HuH-7 (cell line): ENCODE measurements at regions not wholly inside any gene's neighbourhood (a gene's known extent, or its start where the extent isn't known, plus 50 kb on each side); places are given as distances from the start of the nearest gene placed in this dataset.

Experiments
- DNase-seq: peaks from one replicate; pipeline ENCODE4 v3.0.0; 2011; ENCODE audit warnings: low spot score

GRCh38 chr2:129903586-129904425 is 75.7 kb upstream of the RAB6C start:
- DNase-seq: peak; percentile 25

DNA sequence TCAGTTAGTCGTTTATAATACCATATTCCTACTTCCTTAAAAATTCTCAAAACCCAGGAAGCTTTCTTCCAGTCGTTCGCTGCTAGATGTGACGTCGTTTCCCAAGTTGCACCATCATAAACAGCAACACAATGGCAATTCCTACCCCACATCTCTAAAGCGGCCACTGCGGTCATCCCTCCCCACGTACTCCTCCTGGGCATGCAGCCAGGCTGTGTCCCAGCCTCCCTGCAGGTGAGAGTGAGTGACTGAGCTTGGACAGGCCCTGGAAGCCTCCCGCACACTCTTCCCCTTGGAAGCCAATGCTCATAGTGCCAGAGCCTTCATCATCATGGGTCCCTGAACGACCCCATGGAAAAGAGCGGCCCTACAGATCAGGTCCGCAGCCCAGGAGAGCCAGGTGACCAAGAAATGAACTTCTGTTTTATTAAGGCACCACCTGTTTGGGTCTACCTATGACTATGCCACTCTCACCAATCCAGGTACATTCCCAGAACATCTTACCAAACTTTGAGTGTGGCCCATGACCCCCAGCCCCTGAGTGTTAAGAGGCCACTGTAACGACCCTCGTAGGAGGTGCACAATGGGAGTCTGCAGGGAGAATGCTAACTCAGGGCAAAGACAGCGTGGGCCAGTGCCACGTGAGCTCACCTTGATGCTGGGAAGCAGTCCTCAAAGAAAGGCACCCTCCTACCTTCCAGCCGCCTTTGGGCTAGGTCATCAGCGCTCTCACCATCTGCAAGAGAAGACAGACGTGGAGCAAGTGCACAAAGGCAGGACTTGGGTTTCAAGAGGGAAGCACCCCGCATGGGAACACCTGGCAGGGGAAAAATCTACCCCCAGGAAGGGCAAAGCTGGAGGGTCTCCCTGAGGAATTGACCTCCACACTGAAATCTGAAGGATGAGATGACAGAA is 74.7 kb upstream of the RAB6C start:
- DNase-seq: no peak

- DNase-seq: no peak
Measured at GRCh38 chr2:129905664-129906081, 73.8 kb upstream of the RAB6C start.

DNA sequence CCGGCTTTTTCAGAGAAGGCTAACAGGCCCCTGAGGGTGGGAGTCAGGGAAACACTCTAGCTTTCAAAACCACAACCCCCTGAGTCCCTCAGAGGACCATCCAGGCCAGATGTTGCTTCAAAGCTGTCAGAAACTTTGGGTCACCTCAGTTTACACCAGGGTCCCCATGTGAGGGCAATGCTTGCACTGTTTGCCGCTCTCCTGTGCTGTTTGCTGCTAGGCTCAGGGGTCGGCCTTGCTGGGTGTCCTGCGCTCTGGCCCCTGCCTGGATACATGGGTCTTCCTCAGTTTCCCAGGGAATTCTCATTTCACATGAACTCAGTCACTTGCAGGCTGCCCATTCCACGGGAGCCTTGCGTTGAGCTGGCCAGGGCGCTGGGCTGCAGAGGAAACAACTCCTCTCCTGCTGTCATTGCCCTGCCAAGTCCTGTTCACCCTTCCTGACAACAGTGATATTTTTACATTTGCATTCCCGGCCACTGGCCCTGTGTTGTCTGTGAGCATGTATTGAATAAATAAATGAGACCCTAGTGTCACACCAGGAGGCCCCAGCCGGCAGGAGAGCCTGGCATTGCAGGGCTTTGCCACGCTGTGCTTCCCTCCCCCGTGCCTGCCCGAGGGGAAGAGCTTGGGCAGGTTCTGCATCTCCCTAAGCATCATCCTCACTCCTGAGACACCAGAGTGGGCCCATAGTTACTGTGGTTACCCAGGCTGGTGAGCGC is 73.2 kb upstream of the RAB6C start:
- DNase-seq: no peak

GRCh38 chr2:129906861-129907235 is 72.6 kb upstream of the RAB6C start:
- no peak for DNase-seq

DNA sequence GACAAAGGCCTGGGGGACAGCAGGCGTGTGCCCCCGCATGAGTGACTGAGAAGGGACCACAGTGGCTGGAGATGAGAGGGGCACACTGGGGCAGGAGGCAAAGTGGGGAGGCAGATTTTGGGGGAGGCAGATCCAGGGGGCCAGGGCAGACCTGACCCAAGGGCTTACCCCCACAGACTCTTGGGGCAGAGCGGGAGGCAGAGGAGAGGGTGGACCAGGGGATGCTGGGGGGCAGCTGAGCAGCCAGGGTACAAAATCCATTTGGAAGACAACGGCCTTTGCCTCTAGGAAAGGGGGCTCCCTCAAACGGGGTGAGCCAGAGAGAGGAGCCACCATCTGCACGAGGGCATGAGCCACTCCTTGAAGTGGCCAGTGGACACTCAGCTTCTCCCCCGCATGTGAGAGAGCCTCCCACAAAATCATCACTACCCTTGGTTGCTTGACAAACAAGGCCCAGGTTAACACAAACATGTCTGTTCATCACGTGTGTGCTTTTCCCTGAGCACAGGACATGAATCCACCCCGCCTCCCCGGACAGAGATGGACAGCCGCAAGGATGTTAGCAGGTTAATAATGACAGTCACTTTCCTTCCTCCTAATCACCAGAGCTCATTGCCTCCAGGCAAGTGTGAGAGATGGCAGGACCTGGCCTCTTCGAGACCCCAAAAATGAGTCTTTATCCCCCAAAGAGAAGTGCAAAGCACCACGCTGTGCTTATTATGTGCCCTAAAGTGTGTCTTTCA is 72.0 kb upstream of the RAB6C start:
- no peak for DNase-seq

GRCh38 chr2:129908721-129909373 is 70.6 kb upstream of the RAB6C start:
- DNase-seq: no peak

- DNase-seq: no peak
Measured at GRCh38 chr2:129909651-129910418, 69.6 kb upstream of the RAB6C start.

DNA sequence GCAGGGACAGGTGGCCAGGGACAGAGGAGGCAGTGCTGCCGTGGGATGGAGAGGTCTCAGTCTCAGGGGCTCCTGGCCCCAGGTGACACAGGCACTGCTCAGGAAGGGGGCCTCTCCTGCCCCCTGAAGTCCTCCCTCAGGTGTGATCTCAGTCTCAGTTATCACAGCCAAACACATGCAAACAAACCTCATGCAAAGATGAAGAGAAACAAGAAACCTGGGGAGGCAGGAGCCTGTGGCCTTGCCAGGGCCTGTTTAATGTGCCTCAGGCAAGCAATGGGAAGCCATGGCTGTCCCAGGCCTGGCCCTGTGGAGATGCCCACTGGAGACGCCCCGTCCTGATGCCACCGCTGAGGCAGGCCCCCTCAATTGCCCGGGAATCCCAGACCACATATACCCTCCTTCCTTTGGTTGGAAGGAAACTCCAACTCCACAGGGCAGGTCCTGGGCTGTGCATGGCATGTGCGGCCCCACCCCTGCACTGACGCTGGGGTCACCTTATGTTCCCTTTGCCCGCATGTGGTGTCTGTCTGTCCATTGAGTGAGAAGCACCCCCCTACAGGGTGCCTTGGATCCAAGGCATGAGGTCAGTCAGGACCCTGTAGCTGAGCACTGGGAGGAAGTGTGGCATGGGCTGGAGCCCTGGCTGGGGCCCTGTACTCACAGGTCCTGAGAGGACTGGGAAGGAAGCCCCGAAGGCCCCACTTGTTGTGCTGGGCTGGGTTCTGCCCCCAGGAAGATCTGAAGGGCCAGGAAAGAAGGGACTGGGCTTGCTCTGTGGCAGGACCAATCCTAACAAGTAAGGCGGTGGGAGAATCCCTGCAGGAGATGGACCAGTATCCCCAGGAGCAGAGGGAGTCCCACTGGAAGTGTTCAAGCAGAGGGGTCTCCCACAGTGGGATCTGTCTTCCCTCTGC is 68.8 kb upstream of the RAB6C start:
- DNase-seq: no peak

GRCh38 chr2:129911363-129912065 is 68.0 kb upstream of the RAB6C start:
- no peak for DNase-seq

DNA sequence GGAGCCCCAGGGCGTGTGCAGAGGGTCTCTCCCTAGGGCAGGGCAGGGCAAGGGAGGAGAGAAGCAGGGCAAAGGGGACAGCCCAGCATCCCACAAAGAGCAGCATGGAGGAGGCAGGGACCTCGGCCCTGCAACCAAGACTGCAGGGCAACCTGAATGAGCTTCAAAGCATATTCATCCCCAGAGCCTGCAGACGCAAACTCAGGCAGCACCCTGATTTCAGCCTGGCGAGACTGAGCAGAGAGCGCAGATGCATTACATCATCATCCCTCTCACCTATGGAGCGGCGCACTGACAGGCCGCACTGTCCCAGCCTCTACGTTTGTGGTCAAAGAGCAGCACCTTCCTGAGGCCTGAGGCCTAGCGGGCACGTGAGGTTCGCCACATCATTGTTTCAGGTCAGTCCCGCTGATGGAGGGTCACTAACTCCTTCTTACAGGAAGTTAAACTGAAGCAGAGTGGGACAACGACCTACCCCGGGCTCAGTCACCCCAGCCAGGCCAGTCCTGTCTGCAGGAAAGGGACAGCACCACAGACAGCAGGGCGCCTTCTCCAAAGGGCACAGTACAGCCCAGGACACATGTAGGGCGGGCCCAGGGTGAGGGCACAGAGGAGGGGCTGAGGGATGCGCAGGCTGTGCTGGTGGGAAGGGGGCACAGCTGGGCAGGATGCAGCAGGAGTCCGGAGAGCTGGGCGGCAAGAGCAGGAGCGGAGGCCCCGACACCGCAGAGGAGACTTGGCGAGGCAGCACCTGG is 67.2 kb upstream of the RAB6C start:
- no peak for DNase-seq

DNA sequence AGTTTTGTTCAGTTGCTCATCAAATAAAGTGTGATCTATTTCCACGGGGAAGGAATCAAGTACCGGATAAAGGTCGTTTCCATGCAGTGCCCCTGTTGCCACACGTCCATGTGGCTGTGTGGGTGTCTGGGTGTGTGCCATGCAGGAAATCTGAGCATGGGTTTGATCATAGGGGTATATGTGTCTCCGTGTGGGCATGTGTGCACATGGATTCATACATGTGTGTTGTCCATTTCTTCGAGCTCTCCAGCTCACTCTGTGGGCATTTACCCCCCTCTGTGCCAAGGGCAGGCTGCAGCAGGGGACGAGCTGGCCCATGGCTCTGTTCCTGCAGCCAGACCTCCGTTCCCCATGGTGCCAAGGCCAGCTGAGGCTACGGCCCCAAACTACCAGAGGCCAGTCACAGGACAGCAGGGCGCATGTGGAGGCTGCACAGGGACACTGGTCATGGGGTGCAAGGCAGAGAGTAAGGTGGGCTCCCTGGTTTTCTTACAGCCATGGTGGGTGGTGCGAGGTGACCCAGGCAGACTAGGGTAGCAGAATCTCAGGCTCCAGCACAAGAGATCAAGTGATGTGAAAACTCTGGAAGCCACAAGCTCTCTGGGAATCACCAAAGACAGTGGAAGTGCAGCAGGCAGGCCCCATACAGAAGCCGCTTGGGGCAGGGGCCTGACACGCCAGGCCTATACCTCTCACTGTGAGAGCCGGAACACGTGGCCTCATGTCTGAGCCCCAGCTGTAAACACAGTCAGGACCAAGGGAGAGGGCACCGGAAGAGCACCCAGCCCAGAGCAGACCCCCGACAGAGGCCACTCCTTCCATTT is 66.4 kb upstream of the RAB6C start:
- DNase-seq: no peak

DNA sequence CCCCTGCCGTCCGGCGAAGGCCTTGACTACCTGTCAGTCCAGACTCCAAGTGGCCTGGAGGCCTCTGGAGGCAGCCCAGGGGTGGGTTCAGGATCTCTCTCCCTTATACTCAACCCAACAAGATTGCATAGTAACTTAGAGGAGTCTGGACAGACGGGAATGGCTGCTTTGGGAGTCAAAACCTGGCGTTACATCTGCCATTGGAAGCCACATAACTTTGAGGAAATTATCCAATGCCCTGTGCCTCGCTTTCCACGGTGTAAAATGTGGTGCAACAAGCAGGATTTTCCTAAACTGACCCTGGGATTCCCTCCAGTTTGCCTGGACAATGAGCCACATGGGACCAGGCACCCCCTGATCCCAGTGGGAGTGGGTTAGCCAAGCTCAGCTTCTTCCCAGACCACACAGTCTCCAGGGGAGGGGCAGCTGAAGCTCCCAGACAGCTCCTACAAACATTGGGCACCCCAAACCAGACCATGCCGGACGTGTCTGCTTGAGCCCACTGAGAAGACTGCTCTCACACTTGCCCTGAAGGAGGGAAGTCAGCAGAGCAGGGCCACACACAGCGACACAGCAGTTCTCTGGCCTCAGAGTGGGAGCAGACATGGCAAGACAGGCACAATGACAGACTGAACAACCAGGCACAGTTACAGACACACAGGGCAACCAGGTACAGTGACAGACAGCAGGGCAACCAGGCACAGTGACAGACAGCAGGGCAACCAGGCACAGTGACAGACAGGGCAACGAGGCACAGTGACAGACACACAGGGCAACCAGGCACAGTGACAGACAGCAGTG is 65.6 kb upstream of the RAB6C start:
- DNase-seq: no peak

GRCh38 chr2:129914538-129915302 is 64.7 kb upstream of the RAB6C start:
- no peak for DNase-seq

GRCh38 chr2:129915303-129915840 is 64.1 kb upstream of the RAB6C start:
- no peak for DNase-seq
